ENCODE measurements at regions not wholly inside any gene's neighbourhood (a gene's known extent, or its start where the extent isn't known, plus 50 kb on each side); places are given as distances from the start of the nearest gene placed in this dataset. TPM values are rescaled to one million over a fixed set of nuclear protein-coding genes. Genes with fewer than 3 reads are reported as not detected.
"Not testable (repeated sequence)": the region's sequence is repeated elsewhere in the genome, so short reads cannot be mapped to it uniquely, and the experiment has no call there.

DNA sequence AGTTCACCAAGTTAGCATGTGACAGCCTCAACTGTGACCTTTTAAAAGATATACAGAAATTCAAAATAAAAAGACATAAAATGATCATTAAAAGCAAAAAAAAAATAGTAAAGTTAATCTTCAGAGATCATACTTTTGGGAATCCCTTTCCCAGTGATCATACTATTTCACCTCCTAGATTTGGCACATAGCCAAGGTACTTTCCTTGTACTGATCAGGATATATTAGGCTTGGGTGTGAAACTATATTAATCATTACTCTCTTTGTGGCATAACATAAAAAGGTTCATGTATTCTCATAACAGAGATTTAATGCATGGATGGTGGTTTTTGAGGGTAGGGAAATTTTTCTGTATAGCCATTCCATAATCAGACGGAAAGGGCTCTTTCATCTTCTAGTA lies 109.6 kb upstream of the ZWINT start:
- peaks cover 8% of the 10 kb centered on the region for H3K9me3 Mint-ChIP-seq (ENCODE audit: unreplicated experiment)
- no peaks in the 10 kb centered on the region for H3K27me3 Mint-ChIP-seq (ENCODE audit: unreplicated experiment)
- no peak for DNase-seq (ENCODE audit: extremely low spot score, unreplicated experiment)
- H3K36me3 Mint-ChIP-seq (ENCODE audit: unreplicated experiment), result no peaks in the 10 kb centered on the region
- H3K4me1 Mint-ChIP-seq (ENCODE audit: unreplicated experiment), result no peaks in the 10 kb centered on the region
- H3K4me3 Mint-ChIP-seq (ENCODE audit: unreplicated experiment), result no peak overlapping the region
- TF ChIP-seq, protein P1, sequence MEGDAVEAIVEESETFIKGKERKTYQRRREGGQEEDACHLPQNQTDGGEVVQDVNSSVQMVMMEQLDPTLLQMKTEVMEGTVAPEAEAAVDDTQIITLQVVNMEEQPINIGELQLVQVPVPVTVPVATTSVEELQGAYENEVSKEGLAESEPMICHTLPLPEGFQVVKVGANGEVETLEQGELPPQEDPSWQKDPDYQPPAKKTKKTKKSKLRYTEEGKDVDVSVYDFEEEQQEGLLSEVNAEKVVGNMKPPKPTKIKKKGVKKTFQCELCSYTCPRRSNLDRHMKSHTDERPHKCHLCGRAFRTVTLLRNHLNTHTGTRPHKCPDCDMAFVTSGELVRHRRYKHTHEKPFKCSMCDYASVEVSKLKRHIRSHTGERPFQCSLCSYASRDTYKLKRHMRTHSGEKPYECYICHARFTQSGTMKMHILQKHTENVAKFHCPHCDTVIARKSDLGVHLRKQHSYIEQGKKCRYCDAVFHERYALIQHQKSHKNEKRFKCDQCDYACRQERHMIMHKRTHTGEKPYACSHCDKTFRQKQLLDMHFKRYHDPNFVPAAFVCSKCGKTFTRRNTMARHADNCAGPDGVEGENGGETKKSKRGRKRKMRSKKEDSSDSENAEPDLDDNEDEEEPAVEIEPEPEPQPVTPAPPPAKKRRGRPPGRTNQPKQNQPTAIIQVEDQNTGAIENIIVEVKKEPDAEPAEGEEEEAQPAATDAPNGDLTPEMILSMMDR (IDR thresholded peaks at IDR 0.05), result no peak
- no peak overlapping the region for H3K27ac Mint-ChIP-seq (ENCODE audit: unreplicated experiment)

- Mint-ChIP-seq H3K4me1 (ENCODE audit: unreplicated experiment) (no peaks in the 10 kb centered on the region), H3K27ac (ENCODE audit: unreplicated experiment) (no peak overlapping the region), H3K4me3 (ENCODE audit: unreplicated experiment) (no peak overlapping the region), H3K9me3 (ENCODE audit: unreplicated experiment) (no peaks in the 10 kb centered on the region), H3K36me3 (ENCODE audit: unreplicated experiment) (no peaks in the 10 kb centered on the region), H3K27me3 (ENCODE audit: unreplicated experiment) (no peaks in the 10 kb centered on the region)
- no peak for DNase-seq (ENCODE audit: extremely low spot score, unreplicated experiment)
- TF ChIP-seq, protein P1 (IDR thresholded peaks at IDR 0.05), result no peak
Observed at GRCh38 chr10:56469482-56469881, 108.4 kb upstream of the ZWINT start.

- TF ChIP-seq, protein P1 (IDR thresholded peaks at IDR 0.05), result no peak
- no peak for DNase-seq (ENCODE audit: extremely low spot score, unreplicated experiment)
- H3K4me1 Mint-ChIP-seq (ENCODE audit: unreplicated experiment), result no peaks in the 10 kb centered on the region
- H3K36me3 Mint-ChIP-seq (ENCODE audit: unreplicated experiment), result no peaks in the 10 kb centered on the region
- H3K9me3 Mint-ChIP-seq (ENCODE audit: unreplicated experiment), result no peaks in the 10 kb centered on the region
- H3K4me3 Mint-ChIP-seq (ENCODE audit: unreplicated experiment), result no peak overlapping the region
- no peak overlapping the region for H3K27ac Mint-ChIP-seq (ENCODE audit: unreplicated experiment)
- H3K27me3 Mint-ChIP-seq (ENCODE audit: unreplicated experiment), result no peaks in the 10 kb centered on the region
Observed at GRCh38 chr10:56466005-56466404, 104.9 kb upstream of the ZWINT start.

DNA sequence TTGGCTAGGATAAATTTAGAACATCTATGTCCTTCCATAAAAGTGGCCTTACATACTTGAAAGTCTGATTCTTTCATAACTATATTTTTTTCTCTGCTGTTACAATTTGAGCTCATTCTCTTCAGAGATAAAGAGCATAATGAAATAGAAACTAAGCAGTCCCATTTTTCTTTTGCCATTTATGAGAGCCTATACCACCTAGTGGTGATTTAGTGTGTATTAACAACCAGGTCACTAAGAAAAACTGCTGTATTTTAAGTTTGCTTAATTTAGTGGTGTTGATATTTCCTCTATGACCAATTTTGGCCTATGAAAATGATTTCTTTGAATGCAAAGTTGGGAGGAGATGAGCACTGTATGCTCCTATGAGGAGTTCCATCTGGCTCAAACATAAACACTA lies 88.7 kb upstream of the ZWINT start:
- no peak for DNase-seq (ENCODE audit: extremely low spot score, unreplicated experiment)
- H3K36me3 Mint-ChIP-seq (ENCODE audit: unreplicated experiment), result no peaks in the 10 kb centered on the region
- TF ChIP-seq, protein P1 (IDR thresholded peaks at IDR 0.05), result no peak
- H3K27me3 Mint-ChIP-seq (ENCODE audit: unreplicated experiment), result no peaks in the 10 kb centered on the region
- H3K4me3 Mint-ChIP-seq (ENCODE audit: unreplicated experiment), result no peak overlapping the region
- H3K4me1 Mint-ChIP-seq (ENCODE audit: unreplicated experiment), result no peaks in the 10 kb centered on the region
- peaks cover 19% of the 10 kb centered on the region for H3K9me3 Mint-ChIP-seq (ENCODE audit: unreplicated experiment)
- H3K27ac Mint-ChIP-seq (ENCODE audit: unreplicated experiment), result no peak overlapping the region

DNA sequence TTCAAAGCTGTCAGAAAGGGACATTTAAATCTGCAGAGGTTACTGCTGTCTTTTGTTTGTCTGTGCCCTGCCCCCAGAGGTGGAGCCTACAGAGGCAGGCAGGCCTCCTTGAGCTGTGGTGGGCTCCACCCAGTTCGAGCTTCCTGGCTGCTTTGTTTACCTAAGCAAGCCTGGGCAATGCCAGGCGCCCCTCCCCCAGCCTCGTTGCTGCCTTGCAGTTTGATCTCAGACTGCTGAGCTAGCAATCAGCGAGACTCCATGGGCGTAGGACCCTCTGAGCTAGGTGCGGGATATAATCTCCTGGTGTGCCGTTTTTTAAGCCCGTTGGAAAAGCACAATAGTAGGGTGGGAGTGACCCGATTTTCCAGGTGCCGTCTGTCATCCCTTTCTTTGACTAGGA lies 86.6 kb upstream of the ZWINT start:
- H3K36me3 Mint-ChIP-seq (ENCODE audit: unreplicated experiment); DNase-seq (ENCODE audit: extremely low spot score, unreplicated experiment); H3K27ac Mint-ChIP-seq (ENCODE audit: unreplicated experiment); H3K27me3 Mint-ChIP-seq (ENCODE audit: unreplicated experiment); H3K4me1 Mint-ChIP-seq (ENCODE audit: unreplicated experiment); H3K4me3 Mint-ChIP-seq (ENCODE audit: unreplicated experiment): not testable (repeated sequence)
- H3K9me3 Mint-ChIP-seq (ENCODE audit: unreplicated experiment), result peaks cover 19% of the 10 kb centered on the region

DNA sequence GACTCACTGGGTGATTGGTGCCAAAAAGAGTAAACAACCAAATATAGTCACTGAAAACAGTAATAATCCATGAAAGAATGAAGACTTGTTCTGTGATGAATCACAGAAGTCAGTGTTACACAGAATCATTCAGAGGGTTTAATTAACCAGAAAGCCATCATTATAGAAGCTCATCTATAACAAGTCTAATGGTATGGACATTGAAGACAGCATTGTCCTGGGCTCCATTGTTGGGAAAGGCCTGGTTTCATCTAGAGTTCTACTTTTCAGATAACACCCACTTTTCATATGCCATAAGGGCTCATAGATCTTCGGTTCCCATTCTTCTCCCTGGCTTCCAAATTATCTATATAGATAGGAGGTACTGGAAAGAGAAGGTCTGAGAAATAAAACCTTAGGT lies 80.3 kb upstream of the ZWINT start:
- H3K27ac Mint-ChIP-seq (ENCODE audit: unreplicated experiment); DNase-seq (ENCODE audit: extremely low spot score, unreplicated experiment); H3K36me3 Mint-ChIP-seq (ENCODE audit: unreplicated experiment); H3K27me3 Mint-ChIP-seq (ENCODE audit: unreplicated experiment); H3K4me3 Mint-ChIP-seq (ENCODE audit: unreplicated experiment); H3K9me3 Mint-ChIP-seq (ENCODE audit: unreplicated experiment); H3K4me1 Mint-ChIP-seq (ENCODE audit: unreplicated experiment): not testable (repeated sequence)

Small RNAs in the stretch of these regions (microRNA-seq; reads per million reads assigned to microRNA genes)
- not detected for gene MIR3924 (ENCODE audit: unreplicated experiment)

Data from osteocyte (in vitro differentiated cells).